CD4-positive, CD25-positive, alpha-beta regulatory T cell (primary cell): ENCODE measurements at regions not wholly inside any gene's neighbourhood (a gene's known extent, or its start where the extent isn't known, plus 50 kb on each side); places are given as distances from the start of the nearest gene placed in this dataset.

Source experiments
- ATAC-seq, 2 donors: fragments of 150-1000 bp; cut with Tn5 transposase; one replicate each; pipeline ENCODE4 v1.10.0; 2021; ENCODE audit warnings: low read depth in 2 of 2, moderate number of reproducible peaks in 2 of 2, moderate library complexity in 1 of 2
- DNase-seq, 3 donors: peaks; one replicate each; pipeline versions ENCODE4 v3.0.0 to v3.0.0-alpha.2; 2012 to 2022; ENCODE audit warnings: mixed read lengths in 1 of 3
- H3K27ac ChIP-seq: one replicate; pipeline ENCODE4 v1.7.0; 2013; ENCODE audit warnings: mild to moderate bottlenecking, low read length; ENCODE audit not compliant: insufficient read depth, poor library complexity, severe bottlenecking
- H3K27me3 ChIP-seq: one replicate; pipeline ENCODE4 v1.7.0; 2013; ENCODE audit warnings: low read length; ENCODE audit not compliant: control insufficient read depth, insufficient read depth
- H3K36me3 ChIP-seq: one replicate; pipeline ENCODE4 v1.7.0; 2013; ENCODE audit warnings: mild to moderate bottlenecking, low read length, moderate library complexity; ENCODE audit not compliant: control insufficient read depth, insufficient read depth
- H3K4me1 ChIP-seq: 2 replicates; pipeline ENCODE4 v1.7.0; 2013; ENCODE audit warnings: mild to moderate bottlenecking, low read length; ENCODE audit not compliant: insufficient read depth, control insufficient read depth, poor library complexity, severe bottlenecking
- H3K4me3 ChIP-seq: one replicate; pipeline ENCODE4 v1.7.0; 2013; ENCODE audit warnings: low read depth, mild to moderate bottlenecking, low read length, moderate library complexity
- H3K9me3 ChIP-seq, 2 experiments: 1 replicate in 1 of 2; 2 replicates in 1 of 2; pipeline ENCODE4 v1.7.0; 2013; ENCODE audit warnings: low read length in 2 of 2, mild to moderate bottlenecking in 1 of 2, moderate library complexity in 1 of 2; ENCODE audit not compliant: control insufficient read depth in 2 of 2
- H3K27ac Mint-ChIP-seq, 3 donors: one replicate each; pipeline ENCODE4 v1.8.0; 2020 to 2022; ENCODE audit warnings: mild to moderate bottlenecking in 3 of 3, mixed read lengths in 3 of 3, moderate library complexity in 2 of 3
- H3K27me3 Mint-ChIP-seq: one replicate; pipeline ENCODE4 v1.8.0; 2022; ENCODE audit warnings: mild to moderate bottlenecking, mixed read lengths
- H3K36me3 Mint-ChIP-seq: one replicate; pipeline ENCODE4 v1.8.0; 2020; ENCODE audit warnings: mixed read lengths
- H3K4me1 Mint-ChIP-seq, 4 donors: one replicate each; pipeline ENCODE4 v1.8.0; 2020 to 2022; ENCODE audit warnings: mixed read lengths in 4 of 4, mild to moderate bottlenecking in 1 of 4
- H3K4me3 Mint-ChIP-seq, 4 donors: one replicate each; pipeline ENCODE4 v1.8.0; 2020 to 2022; ENCODE audit warnings: mild to moderate bottlenecking in 4 of 4, mixed read lengths in 4 of 4, moderate library complexity in 3 of 4
- H3K9me3 Mint-ChIP-seq, 7 donors: one replicate each; pipeline ENCODE4 v1.8.0; 2020 to 2022; ENCODE audit warnings: mixed read lengths in 7 of 7, mild to moderate bottlenecking in 3 of 7, moderate library complexity in 2 of 7

GRCh38 chr4:19698961-19699360 is 552.7 kb upstream of the SLIT2 start:
- no peaks in the 10 kb centered on the region for H3K4me1 Mint-ChIP-seq
- H3K4me3 Mint-ChIP-seq, result no peak overlapping the region
- Histone ChIP-seq H3K36me3 (no peaks in the 10 kb centered on the region), H3K9me3 (no peaks in the 10 kb centered on the region), H3K27ac (no peak overlapping the region), H3K4me3 (no peak overlapping the region), H3K4me1 (no peaks in the 10 kb centered on the region), H3K27me3 (no peaks in the 10 kb centered on the region)
- H3K9me3 Mint-ChIP-seq, result peaks cover 2 to 36% (median 6%) of the 10 kb centered on the region in 7 donors
- ATAC-seq (no peak), DNase-seq (no peak)
- no peaks in the 10 kb centered on the region for H3K27me3 Mint-ChIP-seq
- no peaks in the 10 kb centered on the region for H3K36me3 Mint-ChIP-seq
- H3K27ac Mint-ChIP-seq, result no peak overlapping the region

- no peak overlapping the region for H3K27ac ChIP-seq
- ATAC-seq, result no peak
- no peak for DNase-seq
These were observed 556.9 kb upstream of the SLIT2 start for GRCh38 chr4:19694812-19695211.

GRCh38 chr4:19693936-19694570 is 557.7 kb upstream of the SLIT2 start:
- no peaks in the 10 kb centered on the region for H3K4me1 Mint-ChIP-seq

More at GRCh38 chr4:19694812-19695211, 556.9 kb upstream of the SLIT2 start:
- no peaks in the 10 kb centered on the region for H3K4me1 Mint-ChIP-seq
- H3K27ac Mint-ChIP-seq, result no peak overlapping the region
- H3K9me3 Mint-ChIP-seq, result peaks cover 4 to 39% (median 6%) of the 10 kb centered on the region in 7 donors
- H3K4me3 Mint-ChIP-seq, result no peak overlapping the region
- H3K36me3 Mint-ChIP-seq, result no peaks in the 10 kb centered on the region
- Histone ChIP-seq H3K27me3 (no peaks in the 10 kb centered on the region), H3K36me3 (no peaks in the 10 kb centered on the region), H3K4me3 (no peak overlapping the region), H3K9me3 (no peaks in the 10 kb centered on the region), H3K4me1 (no peaks in the 10 kb centered on the region)
- no peaks in the 10 kb centered on the region for H3K27me3 Mint-ChIP-seq

DNA sequence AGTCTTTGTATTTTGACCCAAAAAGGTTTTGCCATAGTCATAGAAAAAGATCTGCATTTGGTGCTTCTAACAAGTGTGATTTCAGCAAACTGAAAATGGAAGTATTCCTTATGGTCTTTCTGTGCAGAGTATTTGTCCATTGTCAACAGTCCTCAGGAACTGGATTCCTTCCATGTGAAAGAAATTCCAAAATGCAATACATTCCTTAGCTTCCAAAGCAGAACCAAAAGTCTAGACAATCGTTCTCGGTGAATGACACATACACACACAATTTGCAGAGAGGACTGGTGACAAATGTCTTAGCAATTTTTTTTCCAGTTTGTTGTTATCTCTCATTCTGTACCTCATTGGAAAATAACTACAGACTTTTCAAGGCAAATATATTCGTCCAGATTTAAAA is 562.2 kb upstream of the SLIT2 start:
- H3K36me3 Mint-ChIP-seq, result no peaks in the 10 kb centered on the region
- Histone ChIP-seq H3K36me3 (no peaks in the 10 kb centered on the region), H3K4me1 (no peaks in the 10 kb centered on the region), H3K27ac (no peak overlapping the region), H3K9me3 (peaks cover 0 to 7% of the 10 kb centered on the region in 2 experiments), H3K27me3 (no peaks in the 10 kb centered on the region), H3K4me3 (no peak overlapping the region)
- ATAC-seq, result no peak
- H3K9me3 Mint-ChIP-seq, result peaks cover 0 to 32% (median 10%) of the 10 kb centered on the region in 7 donors
- DNase-seq, result no peak
- H3K27me3 Mint-ChIP-seq, result no peaks in the 10 kb centered on the region
- H3K27ac Mint-ChIP-seq, result no peak overlapping the region
- H3K4me3 Mint-ChIP-seq, result no peak overlapping the region
- no peaks in the 10 kb centered on the region for H3K4me1 Mint-ChIP-seq

More at GRCh38 chr4:19693936-19694570, 557.7 kb upstream of the SLIT2 start:
- Histone ChIP-seq H3K27me3 (no peaks in the 10 kb centered on the region), H3K9me3 (no peaks in the 10 kb centered on the region), H3K27ac (no peak overlapping the region), H3K4me3 (no peak overlapping the region), H3K4me1 (no peaks in the 10 kb centered on the region), H3K36me3 (no peaks in the 10 kb centered on the region)
- no peak overlapping the region for H3K4me3 Mint-ChIP-seq
- DNase-seq (no peak), ATAC-seq (no peak)
- H3K9me3 Mint-ChIP-seq, result peaks cover 4 to 36% (median 7%) of the 10 kb centered on the region in 7 donors
- H3K36me3 Mint-ChIP-seq, result no peaks in the 10 kb centered on the region
- H3K27ac Mint-ChIP-seq, result no peak overlapping the region
- no peaks in the 10 kb centered on the region for H3K27me3 Mint-ChIP-seq

DNA sequence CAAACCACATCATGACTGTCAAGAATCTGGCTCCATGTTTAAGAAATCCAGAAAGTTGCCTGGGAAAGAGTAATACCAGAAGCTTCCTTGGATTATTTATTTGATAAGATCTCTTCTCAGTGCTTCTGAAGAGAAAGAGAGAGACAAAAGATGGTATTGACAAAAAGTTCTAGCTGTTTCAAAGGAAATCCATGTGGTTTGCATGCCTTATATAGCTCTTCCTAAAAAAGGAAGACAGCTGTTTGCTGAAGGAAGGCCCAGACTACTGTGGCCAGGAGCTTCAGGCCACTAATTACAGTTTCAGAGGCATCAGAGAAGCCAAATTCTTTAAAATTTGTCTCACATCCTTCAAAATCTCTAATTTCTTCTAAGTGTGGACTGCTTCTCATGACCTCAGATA is 565.2 kb upstream of the SLIT2 start:
- Histone ChIP-seq H3K27ac (no peak overlapping the region), H3K4me3 (no peak overlapping the region), H3K4me1 (no peaks in the 10 kb centered on the region), H3K27me3 (no peaks in the 10 kb centered on the region), H3K36me3 (no peaks in the 10 kb centered on the region), H3K9me3 (peaks cover 0 to 7% of the 10 kb centered on the region in 2 experiments)
- H3K9me3 Mint-ChIP-seq, result peaks cover 2 to 28% (median 10%) of the 10 kb centered on the region in 7 donors
- H3K4me3 Mint-ChIP-seq, result no peak overlapping the region
- H3K4me1 Mint-ChIP-seq, result no peaks in the 10 kb centered on the region
- no peak overlapping the region for H3K27ac Mint-ChIP-seq
- no peaks in the 10 kb centered on the region for H3K27me3 Mint-ChIP-seq
- H3K36me3 Mint-ChIP-seq, result no peaks in the 10 kb centered on the region
- DNase-seq (no peak), ATAC-seq (no peak)

DNA sequence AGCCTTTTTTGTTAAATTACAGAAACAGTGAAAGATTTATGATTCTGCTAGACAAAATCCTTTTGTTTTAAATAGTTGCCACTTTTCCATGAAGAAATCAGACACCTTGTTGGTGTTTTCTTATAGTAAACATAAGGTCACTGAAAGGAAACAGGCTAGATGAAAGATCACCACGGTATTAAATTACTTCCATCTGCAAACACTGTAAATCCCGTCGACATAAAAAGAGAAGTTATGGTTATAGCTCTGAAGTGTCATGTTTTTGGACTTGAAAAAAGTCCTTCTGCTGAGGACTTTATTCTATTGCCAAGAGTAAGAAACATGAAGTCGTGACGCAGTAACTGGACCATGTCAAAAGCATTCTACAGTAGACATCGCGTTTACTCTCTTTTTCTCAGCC is 567.6 kb upstream of the SLIT2 start:
- H3K9me3 Mint-ChIP-seq, result peaks cover 2 to 27% (median 5%) of the 10 kb centered on the region in 7 donors
- H3K4me1 Mint-ChIP-seq, result no peaks in the 10 kb centered on the region
- no peaks in the 10 kb centered on the region for H3K36me3 Mint-ChIP-seq
- Histone ChIP-seq H3K9me3 (peaks cover 0 to 7% of the 10 kb centered on the region in 2 experiments), H3K27me3 (no peaks in the 10 kb centered on the region), H3K36me3 (no peaks in the 10 kb centered on the region), H3K4me3 (no peak overlapping the region), H3K4me1 (no peaks in the 10 kb centered on the region), H3K27ac (no peak overlapping the region)
- no peak overlapping the region for H3K27ac Mint-ChIP-seq
- DNase-seq, result no peak
- H3K27me3 Mint-ChIP-seq, result no peaks in the 10 kb centered on the region
- H3K4me3 Mint-ChIP-seq, result no peak overlapping the region
- no peak for ATAC-seq

- Mint-ChIP-seq H3K36me3 (no peaks in the 10 kb centered on the region), H3K4me1 (no peaks in the 10 kb centered on the region), H3K9me3 (peaks cover 2 to 27% (median 5%) of the 10 kb centered on the region in 7 donors), H3K27me3 (no peaks in the 10 kb centered on the region), H3K4me3 (no peak overlapping the region), H3K27ac (no peak overlapping the region)
- no peak overlapping the region for H3K27ac ChIP-seq
- H3K4me3 ChIP-seq, result no peak overlapping the region
- peaks cover 0 to 7% of the 10 kb centered on the region in 2 experiments for H3K9me3 ChIP-seq
- no peaks in the 10 kb centered on the region for H3K4me1 ChIP-seq
- H3K27me3 ChIP-seq, result no peaks in the 10 kb centered on the region
- DNase-seq (no peak), ATAC-seq (no peak)
- H3K36me3 ChIP-seq, result no peaks in the 10 kb centered on the region
These were observed 568.3 kb upstream of the SLIT2 start for GRCh38 chr4:19683426-19683825.

DNA sequence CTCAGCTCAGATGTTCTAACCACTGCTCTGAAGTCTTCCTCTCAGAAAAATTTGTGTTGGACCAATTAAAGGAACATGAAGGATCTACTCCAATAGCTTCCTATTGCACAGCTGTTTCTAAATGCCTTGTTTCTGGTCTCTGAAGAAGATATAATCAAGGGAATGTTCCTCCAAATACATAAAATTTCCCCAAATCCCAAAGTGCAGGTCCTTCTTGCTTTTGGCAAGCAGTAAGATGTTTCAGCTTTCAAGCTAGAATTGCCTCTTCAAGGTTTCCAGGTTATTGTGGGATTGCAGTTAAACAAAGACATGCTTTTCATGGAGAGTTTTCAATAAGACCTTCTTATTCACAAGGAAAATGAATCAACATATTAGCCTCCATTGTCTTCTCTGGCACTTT is 574.5 kb upstream of the SLIT2 start:
- H3K36me3 Mint-ChIP-seq, result no peaks in the 10 kb centered on the region
- Histone ChIP-seq H3K27ac (no peak overlapping the region), H3K9me3 (peaks cover 0 to 3% of the 10 kb centered on the region in 2 experiments), H3K36me3 (no peaks in the 10 kb centered on the region), H3K4me3 (no peak overlapping the region), H3K27me3 (no peaks in the 10 kb centered on the region), H3K4me1 (no peaks in the 10 kb centered on the region)
- ATAC-seq, result no peak
- DNase-seq, result no peak
- H3K9me3 Mint-ChIP-seq, result peaks cover 0 to 24% (median 6%) of the 10 kb centered on the region in 7 donors
- H3K27ac Mint-ChIP-seq, result no peak overlapping the region
- no peak overlapping the region for H3K4me3 Mint-ChIP-seq
- H3K4me1 Mint-ChIP-seq, result no peaks in the 10 kb centered on the region
- H3K27me3 Mint-ChIP-seq, result no peaks in the 10 kb centered on the region
